AG08396 (cell line): ENCODE measurements at regions not wholly inside any gene's neighbourhood (a gene's known extent, or its start where the extent isn't known, plus 50 kb on each side); places are given as distances from the start of the nearest gene placed in this dataset.

Source experiments
- DNase-seq: peaks from one replicate; pipeline ENCODE4 v3.0.0; 2012; ENCODE audit warnings: low spot score, mixed read lengths

GRCh38 chr7:33701189-33701740 is 204.1 kb upstream of the BMPER start:
- DNase-seq = no peak

DNA sequence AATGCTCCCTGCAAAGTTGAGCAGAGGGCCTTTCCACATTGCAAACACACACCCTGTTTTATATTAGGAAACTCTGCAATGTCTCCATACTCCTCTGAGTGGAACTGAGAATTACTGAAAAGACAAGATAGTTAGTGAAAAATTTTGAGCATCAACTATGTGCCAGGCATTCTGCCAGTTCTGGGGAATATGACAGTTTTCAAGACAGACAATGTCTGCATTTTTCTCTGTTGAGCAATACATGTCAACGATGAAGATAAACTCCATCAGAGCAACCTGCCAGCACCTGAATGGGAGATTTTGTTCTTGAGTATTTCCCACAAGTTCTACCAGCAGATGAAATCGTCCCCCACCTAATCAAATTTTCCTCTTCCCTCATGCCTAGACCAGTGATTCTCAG is 203.4 kb upstream of the BMPER start:
- no peak for DNase-seq

DNA sequence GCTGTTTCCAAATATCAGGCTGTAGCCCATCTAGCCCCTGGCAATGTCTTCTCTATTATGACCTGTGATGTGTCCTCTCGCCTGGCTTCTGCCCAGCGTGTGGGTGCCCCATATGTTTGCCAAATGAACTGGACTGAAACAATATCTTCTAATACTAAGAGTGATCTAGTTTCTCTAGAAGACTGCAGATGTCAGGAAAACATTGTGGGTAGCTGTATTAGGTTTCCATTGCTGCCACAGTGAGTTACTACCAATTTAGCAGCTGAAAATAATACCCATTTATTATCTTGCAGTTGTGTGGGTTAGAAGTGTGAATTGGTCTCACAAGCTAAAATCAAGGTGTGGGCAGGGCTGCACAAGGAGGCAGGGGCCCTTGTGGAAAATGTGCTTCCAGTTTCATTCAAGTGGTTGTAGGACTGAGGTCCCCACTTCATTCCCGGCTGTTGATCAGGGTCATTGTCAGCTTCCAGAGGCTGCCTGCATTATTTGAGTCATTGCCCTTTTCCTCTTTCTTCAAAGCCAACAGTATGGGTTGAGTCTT is 202.8 kb upstream of the BMPER start:
- no peak for DNase-seq

GRCh38 chr7:33705333-33705833 is 200.0 kb upstream of the BMPER start:
- no peak for DNase-seq

DNA sequence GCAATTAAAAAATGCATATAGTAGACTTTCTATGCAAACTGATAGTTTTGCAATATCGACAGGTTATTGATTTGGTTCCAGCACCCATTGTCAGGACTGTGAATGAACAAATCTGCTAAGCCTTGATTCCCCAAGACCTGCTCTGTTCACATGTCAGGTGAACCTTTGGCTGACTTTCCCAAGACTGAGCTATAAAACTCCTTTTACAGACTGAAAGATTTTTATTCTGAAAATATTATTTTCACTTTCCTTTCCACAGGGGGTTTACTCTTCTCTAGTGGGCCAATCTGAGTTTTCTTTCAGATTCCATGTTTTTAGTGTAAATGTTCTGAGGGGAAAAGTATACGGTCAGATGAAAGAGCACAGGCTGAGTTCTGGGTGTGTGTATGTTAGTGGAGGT is 199.2 kb upstream of the BMPER start:
- no peak for DNase-seq

DNA sequence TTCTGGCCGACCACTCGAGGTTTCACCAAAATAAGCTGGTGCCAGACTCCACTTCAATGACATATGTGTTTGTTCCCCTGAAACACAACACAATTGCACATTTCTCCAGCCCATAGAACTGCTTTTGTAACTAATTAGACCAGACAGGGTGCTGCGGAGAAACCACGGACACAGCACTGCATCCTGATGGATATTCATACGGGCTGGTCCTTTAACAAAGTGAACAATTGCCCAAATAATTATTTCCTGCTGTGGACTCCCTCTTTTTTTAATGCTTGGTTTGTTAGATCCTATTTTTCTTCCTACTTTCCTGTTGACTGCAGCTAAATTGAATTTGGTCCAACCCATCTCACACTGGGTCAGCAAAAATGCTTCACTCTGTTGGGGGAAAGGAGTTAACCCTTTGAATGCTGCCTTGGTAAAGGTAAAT is 198.6 kb upstream of the BMPER start:
- DNase-seq = no peak

- DNase-seq = no peak
These were observed 197.9 kb upstream of the BMPER start for GRCh38 chr7:33707427-33707826.

GRCh38 chr7:33710608-33711007 is 194.7 kb upstream of the BMPER start:
- DNase-seq = no peak

GRCh38 chr7:33711231-33712019 is 193.9 kb upstream of the BMPER start:
- DNase-seq = no peak

- no peak for DNase-seq
These were observed 193.3 kb upstream of the BMPER start for GRCh38 chr7:33712020-33712414.

- no peak for DNase-seq
These were observed 191.1 kb upstream of the BMPER start for GRCh38 chr7:33714208-33714607.

GRCh38 chr7:33716581-33717477 is 188.5 kb upstream of the BMPER start:
- no peak for DNase-seq

DNA sequence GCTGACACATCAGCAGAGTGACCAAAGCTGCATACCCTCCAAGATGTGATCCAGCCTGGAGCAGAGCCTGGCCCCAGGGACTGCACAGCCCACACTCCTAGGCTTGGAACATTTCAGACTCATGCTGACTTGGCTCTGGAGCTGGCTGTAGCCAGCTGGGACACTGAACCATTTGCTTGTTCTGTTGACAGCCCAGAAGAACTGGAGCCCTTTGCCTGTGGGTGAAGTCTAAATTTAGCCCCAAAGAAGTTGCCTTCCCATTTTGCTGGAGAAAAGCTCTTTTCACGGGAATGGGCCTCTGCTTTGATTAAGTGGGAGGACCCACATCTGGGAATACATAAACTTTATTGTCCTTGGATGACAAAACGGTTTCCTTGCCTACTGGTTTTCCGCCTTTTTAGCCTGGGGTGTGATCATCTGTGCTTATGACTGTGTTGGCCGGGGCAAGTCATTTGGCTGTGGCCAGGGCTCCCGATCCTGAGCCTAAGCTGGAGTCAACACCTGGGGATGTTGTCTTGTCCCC is 186.2 kb upstream of the BMPER start:
- no peak for DNase-seq

DNA sequence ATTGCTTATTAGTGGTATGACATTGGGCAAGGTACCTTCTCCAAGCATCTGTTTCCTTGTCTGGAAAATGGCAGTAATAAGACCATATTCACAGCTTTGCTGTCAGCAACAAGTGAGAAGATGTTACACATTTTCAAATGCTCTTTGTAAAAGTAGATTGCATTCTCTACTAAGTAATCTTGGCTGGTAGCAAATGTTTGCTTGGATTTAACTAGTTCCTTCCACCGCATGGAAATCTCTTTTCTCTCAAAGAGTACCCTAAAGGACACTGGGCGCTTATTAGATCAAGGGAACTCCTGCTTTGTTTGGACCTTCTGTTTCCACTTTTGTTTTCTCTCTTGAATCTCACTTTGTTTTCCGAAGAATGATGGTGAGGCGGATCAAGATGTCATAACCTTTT is 185.2 kb upstream of the BMPER start:
- no peak for DNase-seq

GRCh38 chr7:33720870-33721269 is 184.5 kb upstream of the BMPER start:
- no peak for DNase-seq

DNA sequence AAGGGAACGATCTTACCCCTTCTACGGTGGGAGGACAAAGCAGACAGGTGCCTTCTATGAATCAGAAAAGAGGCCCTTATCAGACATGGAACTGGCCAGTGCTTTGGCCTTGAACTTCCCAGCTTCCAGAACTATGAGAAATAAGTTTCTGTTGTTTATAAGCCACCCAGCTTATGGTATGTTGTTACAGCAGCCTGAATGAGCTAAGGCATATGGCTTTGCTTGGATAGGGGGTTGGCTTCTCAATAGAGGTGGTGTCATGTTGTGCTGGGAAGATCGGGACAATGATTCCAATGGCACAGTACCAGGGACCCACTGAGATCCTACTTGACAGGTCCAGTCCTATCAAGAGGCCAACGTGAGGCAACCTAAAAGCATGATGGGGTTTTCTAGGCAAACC is 183.4 kb upstream of the BMPER start:
- no peak for DNase-seq

DNA sequence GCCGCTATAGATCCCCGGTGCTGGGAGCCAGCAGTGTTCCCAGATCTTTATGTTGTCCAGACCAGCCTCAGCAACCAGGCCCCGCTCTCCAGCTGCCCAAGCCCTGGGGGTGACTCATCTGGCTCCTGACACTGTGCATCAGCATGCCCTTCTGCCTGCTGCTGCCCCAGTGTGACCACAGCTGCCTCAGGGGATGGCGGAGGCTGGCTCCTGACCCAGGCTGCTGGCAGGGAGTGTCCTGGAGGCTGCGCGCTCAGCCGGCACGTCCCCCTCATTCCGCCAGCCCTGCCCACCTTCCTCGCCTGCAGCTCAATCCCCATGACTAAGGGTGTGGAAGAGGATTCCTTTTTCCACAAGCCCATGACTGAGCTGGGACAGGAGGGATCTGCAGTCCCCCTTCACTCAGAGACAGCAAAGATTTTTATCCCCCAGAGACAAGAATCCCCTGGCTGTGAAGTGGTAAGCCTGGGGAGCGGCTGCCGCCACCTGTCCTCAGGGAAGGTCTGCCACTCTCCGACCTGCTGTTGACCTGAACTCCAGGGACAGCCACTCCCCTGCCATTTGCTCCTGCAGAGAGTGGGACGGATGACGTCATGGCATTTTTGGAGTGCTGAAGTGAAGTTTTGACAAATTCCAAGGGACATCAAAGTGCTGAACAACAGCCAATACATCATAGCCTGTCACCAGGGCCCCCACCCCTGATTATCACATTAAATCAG is 182.8 kb upstream of the BMPER start:
- DNase-seq = peak; percentile 61

DNA sequence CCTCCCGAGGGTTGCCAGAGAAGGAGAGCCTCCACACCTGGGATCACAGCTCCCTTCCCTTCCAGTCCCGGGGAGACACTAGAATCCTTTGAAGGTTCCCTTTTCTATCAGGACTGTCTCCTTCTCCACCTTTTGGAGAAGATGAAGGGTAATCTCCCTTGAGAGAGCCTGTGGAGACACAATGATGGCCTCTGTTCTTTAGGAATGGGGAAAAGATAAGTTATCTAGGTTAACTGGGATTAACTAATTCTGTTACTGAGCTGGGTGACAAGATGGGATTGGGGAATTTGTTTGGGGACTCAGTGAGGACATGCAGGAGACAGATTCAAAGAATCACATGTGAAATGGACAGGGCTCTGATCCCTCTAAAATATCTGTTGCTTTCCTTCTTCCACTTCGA is 181.1 kb upstream of the BMPER start:
- no peak for DNase-seq

DNA sequence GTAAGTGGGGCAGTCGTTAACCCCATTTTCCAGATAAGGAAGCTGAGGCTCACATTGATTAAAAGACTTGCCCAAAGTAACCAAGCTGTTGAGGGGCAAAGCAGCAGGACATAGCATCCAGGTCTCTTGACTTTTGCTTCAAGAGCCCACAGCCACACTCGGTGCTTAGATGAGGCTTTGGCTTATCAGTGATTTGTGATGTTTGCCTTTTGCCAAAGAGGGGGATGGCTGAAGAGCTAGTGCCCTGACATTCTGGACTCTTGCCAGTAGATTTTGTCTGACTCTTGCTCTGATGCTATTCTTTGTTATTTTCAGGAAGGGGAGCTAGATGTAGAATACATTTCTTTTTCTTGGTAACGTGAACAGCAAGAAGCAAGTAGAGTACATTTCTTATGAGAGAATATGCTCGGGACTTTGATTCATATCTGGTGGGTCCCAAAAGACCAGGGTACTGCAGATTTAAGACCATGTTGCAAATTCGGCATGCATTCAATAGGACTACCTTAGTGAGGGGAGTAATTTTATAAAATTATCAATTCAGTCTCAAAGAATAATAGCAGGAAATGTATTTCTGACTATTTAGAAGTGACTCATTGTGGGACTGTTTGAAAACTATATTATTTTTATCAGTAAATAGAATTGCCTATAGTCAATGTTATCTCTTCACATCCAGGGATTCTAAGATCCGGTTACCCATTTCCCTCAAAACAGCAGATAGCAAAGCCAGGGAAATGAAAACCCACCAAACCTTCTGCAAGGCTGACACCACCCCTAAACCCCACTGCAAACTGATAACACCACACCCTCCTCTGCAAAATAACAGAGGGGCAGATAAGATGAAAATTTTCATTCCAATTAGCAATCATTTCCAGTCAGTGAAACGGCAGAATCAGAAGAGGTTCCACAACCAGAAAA is 180.0 kb upstream of the BMPER start:
- no peak for DNase-seq

DNA sequence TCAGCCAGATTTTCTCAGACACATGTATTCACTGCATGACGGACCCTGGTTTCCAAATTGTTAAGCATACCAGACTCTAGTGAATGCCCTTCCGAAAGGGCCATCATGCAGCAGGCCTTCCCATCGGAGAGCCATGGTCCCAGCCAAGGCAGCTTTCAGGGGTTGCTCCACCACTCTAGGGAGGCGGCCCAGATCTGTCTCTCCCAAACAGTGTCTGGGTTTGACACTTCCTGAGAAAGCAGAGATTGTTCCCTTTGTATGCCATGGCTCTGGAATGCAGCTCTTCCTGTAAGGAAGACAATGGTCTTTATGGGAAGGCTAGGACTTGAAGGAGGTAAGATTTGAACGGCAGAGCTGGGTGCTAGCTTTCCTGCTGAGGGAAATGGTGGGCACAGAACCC is 178.8 kb upstream of the BMPER start:
- no peak for DNase-seq

DNA sequence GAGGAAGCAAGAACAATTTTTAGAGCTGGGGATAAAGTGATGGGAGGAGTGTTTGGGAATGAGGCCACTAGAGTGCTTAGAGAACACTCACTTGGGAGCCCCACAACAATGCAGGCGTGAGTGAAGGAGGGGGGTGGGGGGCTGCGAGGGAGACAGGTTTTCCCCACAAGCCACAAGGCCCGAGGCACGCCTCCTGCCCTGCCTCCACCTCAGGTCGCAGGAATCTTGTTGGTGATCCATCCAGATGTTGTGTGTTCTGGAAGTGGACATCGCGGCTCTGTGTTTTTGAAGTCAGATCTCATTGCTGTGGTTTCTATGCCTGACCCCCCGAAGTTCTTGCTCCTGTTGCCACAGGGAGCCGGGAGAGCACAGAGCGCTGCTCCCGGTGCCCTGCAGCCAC is 178.0 kb upstream of the BMPER start:
- no peak for DNase-seq
